Tibial artery (tissue), 4 donors: ENCODE measurements at regions not wholly inside any gene's neighbourhood (a gene's known extent, or its start where the extent isn't known, plus 50 kb on each side); places are given as distances from the start of the nearest gene placed in this dataset.
"Not testable (repeated sequence)": the region's sequence is repeated elsewhere in the genome, so short reads cannot be mapped to it uniquely, and the experiment has no call there.

Source experiments
- DNase-seq, 2 donors: peaks; one replicate each; pipeline ENCODE4 v3.0.0-alpha.2; 2019
- H3K27ac ChIP-seq, 2 donors: fragments of 200-600 bp; sonication (generic) in 1 of 2; 1 replicate in 1 of 2; 2 replicates in 1 of 2; pipeline ENCODE4 v1.5.1; 2018 to 2019; ENCODE audit warnings: mild to moderate bottlenecking in 1 of 2
- H3K27me3 ChIP-seq, 2 donors: fragments of 200-600 bp; sonication (generic) in 1 of 2; one replicate each; pipeline versions ENCODE4 v1.5.1 to v1.6.0; 2016 to 2019
- H3K36me3 ChIP-seq, 3 donors: fragments of 200-600 bp; sonication (generic) in 2 of 3; one replicate each; pipeline ENCODE4 v1.5.1; 2016 to 2019; ENCODE audit warnings: mild to moderate bottlenecking in 2 of 3
- H3K4me1 ChIP-seq, 4 donors: fragments of 200-600 bp; sonication (generic) in 2 of 4; 1 replicate in 3 of 4; 2 replicates in 1 of 4; pipeline ENCODE4 v1.5.1; 2016 to 2019
- H3K4me3 ChIP-seq, 2 donors: fragments of 200-600 bp; sonication (generic) in 1 of 2; 1 replicate in 1 of 2; 2 replicates in 1 of 2; pipeline ENCODE4 v1.5.1; 2018 to 2019; ENCODE audit warnings: mild to moderate bottlenecking in 2 of 2
- H3K9me3 ChIP-seq, 3 donors: fragments of 200-600 bp; sonication (generic) in 1 of 3; one replicate each; pipeline ENCODE4 v1.5.1; 2016 to 2019
- intact Hi-C: fragments of 100-400 bp; cut with DNase I; formaldehyde crosslinking; loops from one replicate; pipeline ENCODE4 v1.15.0; 2023; ENCODE audit warnings: low total_unique reads
- TF ChIP-seq, protein P1 (sequence below), 2 experiments: fragments of 200-600 bp in 1 of 2; fragments of 450-650 bp in 1 of 2; IDR thresholded peaks; one replicate each; pipeline ENCODE4 v1.5.1; 2017 to 2019; ENCODE audit warnings: antibody characterized with exemption in 2 of 2, mild to moderate bottlenecking in 1 of 2, moderate library complexity in 1 of 2

DNA sequence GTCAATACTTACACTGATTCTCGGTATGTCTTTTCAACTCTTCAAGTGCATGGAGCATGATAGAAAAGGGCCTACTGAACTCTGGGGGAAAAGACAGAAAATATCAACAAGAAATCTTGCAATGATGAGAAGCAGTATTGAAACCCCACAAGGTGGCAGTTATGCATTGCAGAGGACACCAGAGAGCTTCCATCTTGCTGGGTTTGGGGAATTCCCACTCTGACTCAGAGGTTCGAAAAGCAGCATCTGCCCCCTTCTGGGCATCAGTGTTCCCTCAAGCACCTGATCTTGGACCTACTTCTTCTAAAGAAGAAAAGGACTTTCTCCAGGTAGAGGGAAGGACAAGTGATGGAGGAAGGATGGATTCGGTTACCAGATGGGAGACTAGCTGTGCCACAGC is 147.5 kb upstream of the OSBPL11 start:
- DNase-seq, H3K9me3 ChIP-seq, intact Hi-C loops, H3K27ac ChIP-seq, H3K27me3 ChIP-seq, H3K4me3 ChIP-seq, H3K4me1 ChIP-seq, H3K36me3 ChIP-seq: not testable (repeated sequence)

DNA sequence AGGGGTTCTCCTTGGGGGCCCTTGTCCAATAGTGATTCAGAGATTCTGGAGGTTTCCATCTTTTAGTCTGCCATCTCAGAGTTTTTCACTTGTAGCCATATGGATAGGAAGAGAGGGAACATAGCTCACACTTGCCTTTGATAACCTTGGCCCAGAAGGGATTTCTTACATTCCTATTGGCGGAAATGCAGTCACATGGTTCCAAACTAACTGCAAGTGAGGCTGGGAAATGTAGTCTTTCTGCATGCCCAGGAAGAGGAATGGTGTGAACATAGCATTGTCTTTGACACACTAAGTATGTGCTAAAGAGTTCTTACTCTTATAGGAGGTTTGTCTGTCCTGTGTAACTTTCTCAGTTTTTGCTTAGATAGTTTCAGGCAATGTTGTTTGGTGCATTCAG is 161.8 kb upstream of the OSBPL11 start:
- intact Hi-C loops, H3K27ac ChIP-seq, H3K27me3 ChIP-seq, H3K9me3 ChIP-seq, H3K4me3 ChIP-seq, H3K36me3 ChIP-seq, DNase-seq, H3K4me1 ChIP-seq: not testable (repeated sequence)

- H3K27me3 ChIP-seq, intact Hi-C loops, DNase-seq, H3K9me3 ChIP-seq, H3K4me3 ChIP-seq, H3K36me3 ChIP-seq, H3K4me1 ChIP-seq, H3K27ac ChIP-seq: not testable (repeated sequence)
These were observed 163.4 kb upstream of the OSBPL11 start for GRCh38 chr3:125758641-125759130.

DNA sequence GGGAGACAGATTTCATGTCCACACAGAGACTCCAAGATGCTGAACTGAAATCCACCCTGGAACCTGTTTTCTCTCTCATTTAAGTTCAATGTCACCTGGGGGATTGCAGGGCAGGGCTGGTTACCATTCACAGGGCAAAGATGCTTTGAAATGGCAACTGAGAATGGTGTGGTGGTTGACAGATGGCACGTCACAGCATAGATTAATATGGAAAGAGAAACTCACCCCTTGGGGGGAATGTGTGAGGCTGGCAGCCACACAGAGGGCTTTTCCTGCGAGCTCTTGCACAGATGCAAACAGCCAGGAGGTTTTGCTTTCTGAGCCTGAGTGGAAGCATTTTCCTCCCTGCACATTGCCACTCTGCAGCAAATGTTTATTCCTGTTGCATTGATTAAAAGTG is 167.3 kb upstream of the OSBPL11 start:
- H3K9me3 ChIP-seq, H3K27me3 ChIP-seq, H3K4me3 ChIP-seq, intact Hi-C loops, DNase-seq, H3K36me3 ChIP-seq, H3K27ac ChIP-seq: not testable (repeated sequence)
- peaks cover 0 to 10% (median 3%) of the 10 kb centered on the region in 4 donors for H3K4me1 ChIP-seq

DNA sequence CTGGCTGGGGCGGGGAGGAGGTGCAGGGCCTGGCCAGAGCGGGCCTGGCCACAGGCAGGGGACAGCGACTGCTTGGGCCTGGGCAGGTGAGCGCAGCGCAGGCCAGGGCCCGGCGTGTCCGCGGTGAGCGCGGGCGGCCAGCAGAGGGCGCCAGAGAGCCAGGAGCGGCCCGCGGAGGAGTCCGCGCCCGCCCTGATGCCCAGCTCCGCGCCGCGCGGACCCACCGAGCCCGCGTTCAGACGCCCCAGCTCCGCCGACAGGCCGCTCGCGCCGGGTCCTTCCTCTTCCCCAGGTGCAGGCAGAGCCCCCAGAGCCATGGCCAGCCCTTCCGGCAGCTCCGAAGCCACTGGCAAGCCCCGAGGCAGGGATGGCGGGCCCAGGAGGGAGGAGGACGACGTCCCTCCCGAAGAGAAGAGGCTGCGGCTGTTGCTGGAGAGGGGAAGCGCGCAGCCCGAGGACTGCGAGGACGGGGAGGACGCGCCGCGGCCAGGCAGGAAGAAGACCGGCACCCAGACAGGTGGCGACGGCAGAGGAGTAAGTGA is 171.1 kb upstream of the OSBPL11 start:
- Histone ChIP-seq H3K4me3 (peak overlapping the region; percentile 53 to 55), H3K27ac (peak overlapping the region in 1 of 2 donors; percentile 30), H3K4me1 (peaks cover 0 to 10% (median 3%) of the 10 kb centered on the region in 4 donors)
- intact Hi-C loops, H3K27me3 ChIP-seq, H3K9me3 ChIP-seq, H3K36me3 ChIP-seq: not testable (repeated sequence)
- DNase-seq = peak in 1 of 2 donors; percentile 72
- TF ChIP-seq, protein P1, sequence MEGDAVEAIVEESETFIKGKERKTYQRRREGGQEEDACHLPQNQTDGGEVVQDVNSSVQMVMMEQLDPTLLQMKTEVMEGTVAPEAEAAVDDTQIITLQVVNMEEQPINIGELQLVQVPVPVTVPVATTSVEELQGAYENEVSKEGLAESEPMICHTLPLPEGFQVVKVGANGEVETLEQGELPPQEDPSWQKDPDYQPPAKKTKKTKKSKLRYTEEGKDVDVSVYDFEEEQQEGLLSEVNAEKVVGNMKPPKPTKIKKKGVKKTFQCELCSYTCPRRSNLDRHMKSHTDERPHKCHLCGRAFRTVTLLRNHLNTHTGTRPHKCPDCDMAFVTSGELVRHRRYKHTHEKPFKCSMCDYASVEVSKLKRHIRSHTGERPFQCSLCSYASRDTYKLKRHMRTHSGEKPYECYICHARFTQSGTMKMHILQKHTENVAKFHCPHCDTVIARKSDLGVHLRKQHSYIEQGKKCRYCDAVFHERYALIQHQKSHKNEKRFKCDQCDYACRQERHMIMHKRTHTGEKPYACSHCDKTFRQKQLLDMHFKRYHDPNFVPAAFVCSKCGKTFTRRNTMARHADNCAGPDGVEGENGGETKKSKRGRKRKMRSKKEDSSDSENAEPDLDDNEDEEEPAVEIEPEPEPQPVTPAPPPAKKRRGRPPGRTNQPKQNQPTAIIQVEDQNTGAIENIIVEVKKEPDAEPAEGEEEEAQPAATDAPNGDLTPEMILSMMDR (IDR thresholded peaks at IDR 0.05) = peak; percentile 29 to 60

GRCh38 chr3:125766931-125767330 is 171.6 kb upstream of the OSBPL11 start:
- H3K9me3 ChIP-seq, H3K27ac ChIP-seq, DNase-seq, H3K27me3 ChIP-seq, intact Hi-C loops, H3K36me3 ChIP-seq: not testable (repeated sequence)
- peak overlapping the region; percentile 53 to 55 for H3K4me3 ChIP-seq
- peaks cover 0 to 10% (median 3%) of the 10 kb centered on the region in 4 donors for H3K4me1 ChIP-seq

DNA sequence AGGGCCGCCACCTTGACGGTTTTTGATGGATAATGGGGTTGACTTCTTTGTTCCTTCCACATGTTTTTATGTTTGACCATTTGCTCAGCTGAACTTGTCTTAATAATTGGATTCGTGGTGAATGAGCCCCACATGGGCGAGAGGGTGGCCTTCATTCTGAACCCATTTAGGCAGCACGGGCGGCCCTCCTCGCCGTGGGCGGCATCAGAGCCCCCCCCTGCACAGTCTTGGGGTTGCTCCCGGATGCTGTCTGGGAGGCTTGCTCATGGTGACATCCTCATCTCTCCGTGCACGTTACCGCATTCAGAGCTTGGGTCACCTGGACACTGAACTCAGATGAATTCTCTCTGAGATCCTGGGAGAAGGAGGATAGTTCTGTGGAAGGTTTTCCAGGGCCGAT is 172.3 kb upstream of the OSBPL11 start:
- TF ChIP-seq, protein P1 (IDR thresholded peaks at IDR 0.05) = no peak
- H3K4me1 ChIP-seq = peaks cover 0 to 10% (median 3%) of the 10 kb centered on the region in 4 donors
- intact Hi-C loops = no loop called here
- H3K27ac ChIP-seq = no peak overlapping the region
- no peak overlapping the region for H3K4me3 ChIP-seq
- no peaks in the 10 kb centered on the region for H3K9me3 ChIP-seq
- no peak for DNase-seq
- H3K27me3 ChIP-seq = peaks cover 0 to 8% of the 10 kb centered on the region in 2 donors
- no peaks in the 10 kb centered on the region for H3K36me3 ChIP-seq

DNA sequence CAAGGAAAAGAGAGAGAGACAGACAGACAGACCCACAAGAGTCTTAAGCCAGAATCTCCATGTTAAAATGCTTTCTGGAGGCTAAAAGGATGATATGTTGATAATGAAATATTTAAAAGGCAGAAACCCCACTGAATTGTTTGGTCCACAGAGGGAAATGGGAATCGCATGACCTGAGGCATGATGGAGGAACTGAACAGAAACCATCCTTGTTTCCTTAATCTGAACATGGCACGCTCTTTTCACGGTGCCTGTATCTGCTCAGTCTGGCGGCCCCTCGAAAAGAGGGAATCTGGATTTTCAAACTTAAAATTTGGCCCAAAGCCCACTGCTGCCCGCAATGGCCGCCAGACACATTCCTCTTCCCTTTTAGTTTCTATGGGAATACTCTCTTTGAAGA is 173.5 kb upstream of the OSBPL11 start:
- DNase-seq, intact Hi-C loops: not testable (repeated sequence)

GRCh38 chr3:125771506-125771905 is 176.2 kb upstream of the OSBPL11 start:
- H3K27ac ChIP-seq, H3K9me3 ChIP-seq, H3K36me3 ChIP-seq, DNase-seq, H3K27me3 ChIP-seq, H3K4me3 ChIP-seq, H3K4me1 ChIP-seq, intact Hi-C loops: not testable (repeated sequence)

More for the DNA sequence above, 173.5 kb upstream of the OSBPL11 start:
- not testable (repeated sequence) for H3K36me3 ChIP-seq, H3K27me3 ChIP-seq, H3K4me3 ChIP-seq, H3K27ac ChIP-seq, H3K9me3 ChIP-seq
- H3K4me1 ChIP-seq = peaks cover 0 to 10% (median 3%) of the 10 kb centered on the region in 4 donors

DNA sequence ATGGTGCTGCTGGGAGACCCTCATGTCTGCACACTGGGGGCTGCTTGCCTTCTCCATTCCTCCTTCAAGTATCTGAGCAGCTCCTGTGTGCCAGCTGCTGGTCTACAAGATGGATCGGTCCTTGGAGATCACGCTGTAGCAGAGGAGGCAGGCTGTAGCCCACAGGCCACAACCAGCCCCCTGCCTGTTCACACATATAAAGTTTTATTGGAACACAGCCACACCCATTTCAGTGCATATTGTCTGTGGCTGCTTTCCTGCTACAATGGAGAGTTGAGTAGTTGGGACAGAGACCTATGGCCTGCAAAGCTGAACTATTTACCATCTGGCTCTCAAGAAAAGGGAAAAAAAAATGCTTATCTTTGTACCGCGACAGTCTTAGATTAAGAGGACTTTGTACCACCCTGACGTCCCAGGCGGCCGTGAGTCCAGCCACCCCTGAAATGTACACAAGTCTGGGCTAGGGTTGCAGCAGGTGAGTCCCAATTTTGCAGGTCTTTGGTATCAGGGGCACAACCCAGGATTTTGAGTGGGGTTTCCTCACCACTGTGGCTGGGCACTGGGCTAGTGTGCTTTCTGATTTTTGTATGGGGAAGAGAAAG is 179.2 kb upstream of the OSBPL11 start:
- DNase-seq, intact Hi-C loops, H3K36me3 ChIP-seq, H3K27me3 ChIP-seq, H3K27ac ChIP-seq, H3K4me1 ChIP-seq, H3K9me3 ChIP-seq, H3K4me3 ChIP-seq: not testable (repeated sequence)

- H3K9me3 ChIP-seq, H3K27ac ChIP-seq, DNase-seq, H3K4me1 ChIP-seq, intact Hi-C loops, H3K4me3 ChIP-seq, H3K36me3 ChIP-seq, H3K27me3 ChIP-seq: not testable (repeated sequence)
These were observed 179.8 kb upstream of the OSBPL11 start for GRCh38 chr3:125775106-125775505.

- DNase-seq, H3K9me3 ChIP-seq, H3K4me1 ChIP-seq, H3K36me3 ChIP-seq, H3K27me3 ChIP-seq, H3K4me3 ChIP-seq, H3K27ac ChIP-seq, intact Hi-C loops: not testable (repeated sequence)
These were observed 180.5 kb upstream of the OSBPL11 start for GRCh38 chr3:125775606-125776294.
